Left kidney (tissue), 1 donor: ENCODE measurements at regions not wholly inside any gene's neighbourhood (a gene's known extent, or its start where the extent isn't known, plus 50 kb on each side); places are given as distances from the start of the nearest gene placed in this dataset.
"Not testable (repeated sequence)": the region's sequence is repeated elsewhere in the genome, so short reads cannot be mapped to it uniquely, and the experiment has no call there.

Experiments
- DNase-seq: peaks from one replicate; pipeline ENCODE4 v3.0.0-alpha.2; 2013

- DNase-seq: no peak
These were observed 252.6 kb downstream of the TMEM47 start for GRCh38 chrX:34404386-34405070.

GRCh38 chrX:34401411-34401810 is 255.7 kb downstream of the TMEM47 start:
- DNase-seq: no peak

GRCh38 chrX:34382416-34382815 is 250.3 kb upstream of the FAM47A start:
- DNase-seq: no peak

GRCh38 chrX:34381241-34381640 is 249.1 kb upstream of the FAM47A start:
- no peak for DNase-seq

GRCh38 chrX:34379891-34380290 is 247.8 kb upstream of the FAM47A start:
- no peak for DNase-seq

- DNase-seq: no peak
These were observed 245.5 kb upstream of the FAM47A start for GRCh38 chrX:34377645-34378044.

GRCh38 chrX:34371754-34372153 is 239.6 kb upstream of the FAM47A start:
- DNase-seq: no peak

- peak; percentile 33 for DNase-seq
These were observed 233.4 kb upstream of the FAM47A start for GRCh38 chrX:34365471-34365870.

- no peak for DNase-seq
These were observed 218.6 kb upstream of the FAM47A start for GRCh38 chrX:34350561-34351335.

- DNase-seq: no peak
These were observed 210.9 kb upstream of the FAM47A start for GRCh38 chrX:34343001-34343400.

- no peak for DNase-seq
These were observed 209.7 kb upstream of the FAM47A start for GRCh38 chrX:34341814-34342213.

- DNase-seq: no peak
These were observed 209.1 kb upstream of the FAM47A start for GRCh38 chrX:34341258-34341657.

- no peak for DNase-seq
These were observed 205.9 kb upstream of the FAM47A start for GRCh38 chrX:34338046-34338445.

- not testable (repeated sequence) for DNase-seq
These were observed 203.3 kb upstream of the FAM47A start for GRCh38 chrX:34335376-34335775.

- no peak for DNase-seq
These were observed 200.2 kb upstream of the FAM47A start for GRCh38 chrX:34332334-34332733.

GRCh38 chrX:34325460-34325859 is 193.3 kb upstream of the FAM47A start:
- no peak for DNase-seq

GRCh38 chrX:34320424-34320823 is 188.3 kb upstream of the FAM47A start:
- DNase-seq: not testable (repeated sequence)

- DNase-seq: peak; percentile 29
These were observed 168.8 kb upstream of the FAM47A start for GRCh38 chrX:34300871-34301270.

- no peak for DNase-seq
These were observed 167.4 kb upstream of the FAM47A start for GRCh38 chrX:34299451-34299967.

GRCh38 chrX:34294665-34295064 is 162.6 kb upstream of the FAM47A start:
- no peak for DNase-seq

- no peak for DNase-seq
These were observed 156.7 kb upstream of the FAM47A start for GRCh38 chrX:34288782-34289181.

- DNase-seq: no peak
These were observed 147.9 kb upstream of the FAM47A start for GRCh38 chrX:34279866-34280560.

GRCh38 chrX:34275699-34276098 is 143.6 kb upstream of the FAM47A start:
- DNase-seq: no peak
